ENCODE measurements at regions not wholly inside any gene's neighbourhood (a gene's known extent, or its start where the extent isn't known, plus 50 kb on each side); places are given as distances from the start of the nearest gene placed in this dataset.

GRCh38 chr17:72360386-72360940 is 239.6 kb downstream of the SOX9 start:
- no peak overlapping the region for H3K4me3 Mint-ChIP-seq
- H3K36me3 Mint-ChIP-seq: peaks cover 4% of the 10 kb centered on the region
- peaks cover 0 to 8% (median 5%) of the 10 kb centered on the region in 3 donors for H3K9me3 Mint-ChIP-seq
- H3K27ac Mint-ChIP-seq: no peak overlapping the region
- peaks cover 9% of the 10 kb centered on the region for H3K27me3 Mint-ChIP-seq
- no peaks in the 10 kb centered on the region for H3K4me1 Mint-ChIP-seq

DNA sequence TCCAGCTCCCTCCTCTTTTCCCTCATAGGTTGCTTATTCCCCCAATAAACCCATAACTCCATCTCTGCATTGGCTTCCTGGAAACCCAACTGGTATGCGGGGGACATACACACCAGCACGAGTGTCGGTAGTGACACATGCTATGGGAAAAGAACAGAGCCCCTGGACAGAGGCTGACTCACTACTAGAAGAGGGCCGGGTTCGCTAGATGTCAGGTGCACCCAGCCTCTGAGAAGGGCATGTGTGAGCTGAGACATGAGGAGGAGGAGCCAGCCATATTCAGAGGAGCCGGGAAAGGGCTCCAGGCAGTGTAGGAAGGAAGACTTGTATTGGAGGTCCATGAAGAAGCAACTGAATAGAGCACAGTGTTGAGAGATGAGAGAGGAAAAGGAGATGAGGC is 241.1 kb downstream of the SOX9 start:
- Mint-ChIP-seq H3K4me1 (no peaks in the 10 kb centered on the region), H3K27ac (no peak overlapping the region), H3K4me3 (no peak overlapping the region), H3K27me3 (peaks cover 7% of the 10 kb centered on the region), H3K9me3 (peaks cover 0 to 5% (median 0%) of the 10 kb centered on the region in 3 donors), H3K36me3 (peaks cover 4% of the 10 kb centered on the region)

GRCh38 chr17:72362376-72363088 is 241.7 kb downstream of the SOX9 start:
- Mint-ChIP-seq H3K27me3 (peaks cover 7% of the 10 kb centered on the region), H3K4me3 (no peak overlapping the region), H3K36me3 (peaks cover 4% of the 10 kb centered on the region), H3K4me1 (no peaks in the 10 kb centered on the region), H3K27ac (no peak overlapping the region), H3K9me3 (peaks cover 0 to 3% (median 0%) of the 10 kb centered on the region in 3 donors)

GRCh38 chr17:72363089-72363610 is 242.3 kb downstream of the SOX9 start:
- Mint-ChIP-seq H3K36me3 (peaks cover 4% of the 10 kb centered on the region), H3K9me3 (peaks cover 0 to 3% (median 0%) of the 10 kb centered on the region in 3 donors), H3K4me3 (no peak overlapping the region), H3K27me3 (peaks cover 7% of the 10 kb centered on the region), H3K27ac (no peak overlapping the region), H3K4me1 (no peaks in the 10 kb centered on the region)

GRCh38 chr17:72365857-72366414 is 245.1 kb downstream of the SOX9 start:
- Mint-ChIP-seq H3K4me3 (no peak overlapping the region), H3K4me1 (no peaks in the 10 kb centered on the region), H3K27ac (no peak overlapping the region), H3K9me3 (peaks cover 0 to 3% (median 0%) of the 10 kb centered on the region in 3 donors), H3K36me3 (peaks cover 4% of the 10 kb centered on the region), H3K27me3 (peaks cover 4% of the 10 kb centered on the region)

- peaks cover 1% of the 10 kb centered on the region for H3K27me3 Mint-ChIP-seq
- H3K4me1 Mint-ChIP-seq: no peaks in the 10 kb centered on the region
- H3K4me3 Mint-ChIP-seq: no peak overlapping the region
- peaks cover 4% of the 10 kb centered on the region for H3K36me3 Mint-ChIP-seq
- no peak overlapping the region for H3K27ac Mint-ChIP-seq
- peaks cover 0 to 3% (median 0%) of the 10 kb centered on the region in 3 donors for H3K9me3 Mint-ChIP-seq
Observed at GRCh38 chr17:72366626-72367025, 245.8 kb downstream of the SOX9 start.

- H3K27me3 Mint-ChIP-seq: peaks cover 1% of the 10 kb centered on the region
- no peak overlapping the region for H3K4me3 Mint-ChIP-seq
- no peaks in the 10 kb centered on the region for H3K36me3 Mint-ChIP-seq
- no peak overlapping the region for H3K27ac Mint-ChIP-seq
- no peaks in the 10 kb centered on the region for H3K4me1 Mint-ChIP-seq
- H3K9me3 Mint-ChIP-seq: no peaks in the 10 kb centered on the region
Observed at GRCh38 chr17:72368191-72368590, 247.4 kb downstream of the SOX9 start.

GRCh38 chr17:72369366-72369765 is 248.5 kb downstream of the SOX9 start:
- H3K27me3 Mint-ChIP-seq: peaks cover 1% of the 10 kb centered on the region
- no peak overlapping the region for H3K27ac Mint-ChIP-seq
- no peaks in the 10 kb centered on the region for H3K9me3 Mint-ChIP-seq
- no peak overlapping the region for H3K4me3 Mint-ChIP-seq
- no peaks in the 10 kb centered on the region for H3K4me1 Mint-ChIP-seq
- H3K36me3 Mint-ChIP-seq: no peaks in the 10 kb centered on the region

DNA sequence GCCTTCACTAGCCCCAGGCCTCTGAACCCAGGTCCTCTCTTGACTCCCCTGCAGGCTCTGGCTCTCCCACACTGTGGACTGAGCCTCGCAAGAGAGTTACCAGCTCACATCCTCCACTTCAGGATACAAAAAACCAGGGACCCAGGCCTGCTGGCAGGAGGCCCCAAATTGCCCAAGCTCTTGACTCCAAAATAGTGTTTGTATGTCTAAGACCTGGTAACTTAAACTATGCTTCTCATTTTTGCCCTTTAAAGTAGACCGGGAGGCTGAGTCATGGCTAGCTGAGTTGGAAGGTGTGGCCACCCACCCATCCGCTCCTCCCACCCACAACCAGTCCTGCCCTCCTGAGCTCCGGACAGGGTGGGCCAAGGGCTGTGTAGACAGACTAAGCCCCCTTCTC is 250.0 kb downstream of the SOX9 start:
- Mint-ChIP-seq H3K9me3 (no peaks in the 10 kb centered on the region), H3K4me3 (no peak overlapping the region), H3K4me1 (no peaks in the 10 kb centered on the region), H3K27me3 (no peaks in the 10 kb centered on the region), H3K36me3 (no peaks in the 10 kb centered on the region), H3K27ac (no peak overlapping the region)

DNA sequence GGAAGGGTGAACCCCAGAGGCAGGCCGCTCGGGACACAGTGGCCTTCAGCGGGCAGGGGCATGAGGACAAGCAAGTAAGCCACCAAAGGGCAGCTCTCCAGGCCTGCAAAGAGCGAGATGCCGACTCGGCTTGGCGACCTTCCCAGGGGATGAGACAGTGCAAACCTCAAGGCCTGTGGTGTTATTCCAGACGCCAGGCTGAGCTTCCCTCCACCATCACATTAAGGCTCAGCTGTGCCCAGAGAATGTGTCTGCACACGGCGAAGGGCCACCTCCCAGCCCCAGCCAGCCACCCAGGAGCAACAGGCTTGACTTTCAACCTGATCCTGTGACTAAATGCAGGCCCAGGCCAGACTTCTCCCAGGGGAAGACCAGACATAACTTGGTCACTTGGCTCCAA is 251.4 kb downstream of the SOX9 start:
- peaks cover 0 to 1% (median 0%) of the 10 kb centered on the region in 3 donors for H3K4me1 Mint-ChIP-seq
- H3K27me3 Mint-ChIP-seq: no peaks in the 10 kb centered on the region
- H3K36me3 Mint-ChIP-seq: no peaks in the 10 kb centered on the region
- peaks cover 0 to 4% (median 0%) of the 10 kb centered on the region in 3 donors for H3K9me3 Mint-ChIP-seq
- no peak overlapping the region for H3K4me3 Mint-ChIP-seq
- no peak overlapping the region for H3K27ac Mint-ChIP-seq

DNA sequence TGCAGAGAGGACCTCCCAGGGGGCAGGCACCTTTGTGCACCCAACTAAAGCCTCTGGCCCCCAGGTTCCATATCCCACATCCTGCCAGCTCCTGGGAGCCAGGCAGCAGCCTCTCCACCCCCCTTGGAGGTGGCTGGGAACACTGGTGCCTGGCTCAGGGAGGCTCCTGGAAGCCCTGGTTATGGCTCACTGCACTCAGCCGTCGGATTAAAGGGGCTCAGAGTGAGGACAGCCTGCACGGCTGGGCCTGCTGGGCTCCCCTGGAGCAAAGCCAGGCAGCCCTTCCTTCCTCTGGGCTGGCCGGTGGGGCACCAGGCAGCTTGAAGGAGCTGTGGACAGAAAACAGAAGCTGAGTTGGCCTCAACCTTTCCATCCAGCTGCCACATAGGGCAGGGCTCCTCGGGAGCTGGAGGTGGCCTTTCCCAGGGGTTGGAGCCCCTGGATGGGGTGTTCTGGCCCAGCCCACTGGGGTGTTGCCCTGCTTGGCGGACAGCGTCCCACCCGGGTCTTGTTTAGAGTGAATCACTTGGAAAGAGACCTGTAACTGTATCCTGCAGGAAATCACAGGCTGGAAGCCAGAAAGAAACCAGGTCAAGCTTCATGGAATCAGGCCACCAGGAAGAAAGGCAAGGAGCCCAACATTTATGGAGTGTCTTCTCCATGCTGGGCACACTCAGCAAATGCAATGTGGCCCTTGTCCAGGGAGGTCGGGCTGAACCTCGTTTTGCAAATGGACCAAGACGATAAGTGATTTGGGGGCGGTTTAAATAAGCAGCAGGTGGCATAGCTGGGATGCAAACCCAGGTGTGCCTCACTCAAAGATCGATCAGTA is 253.3 kb downstream of the SOX9 start:
- no peak overlapping the region for H3K27ac Mint-ChIP-seq
- no peak overlapping the region for H3K4me3 Mint-ChIP-seq
- H3K36me3 Mint-ChIP-seq: no peaks in the 10 kb centered on the region
- H3K27me3 Mint-ChIP-seq: no peaks in the 10 kb centered on the region
- peaks cover 0 to 1% (median 0%) of the 10 kb centered on the region in 3 donors for H3K4me1 Mint-ChIP-seq
- peaks cover 0 to 4% (median 2%) of the 10 kb centered on the region in 3 donors for H3K9me3 Mint-ChIP-seq

DNA sequence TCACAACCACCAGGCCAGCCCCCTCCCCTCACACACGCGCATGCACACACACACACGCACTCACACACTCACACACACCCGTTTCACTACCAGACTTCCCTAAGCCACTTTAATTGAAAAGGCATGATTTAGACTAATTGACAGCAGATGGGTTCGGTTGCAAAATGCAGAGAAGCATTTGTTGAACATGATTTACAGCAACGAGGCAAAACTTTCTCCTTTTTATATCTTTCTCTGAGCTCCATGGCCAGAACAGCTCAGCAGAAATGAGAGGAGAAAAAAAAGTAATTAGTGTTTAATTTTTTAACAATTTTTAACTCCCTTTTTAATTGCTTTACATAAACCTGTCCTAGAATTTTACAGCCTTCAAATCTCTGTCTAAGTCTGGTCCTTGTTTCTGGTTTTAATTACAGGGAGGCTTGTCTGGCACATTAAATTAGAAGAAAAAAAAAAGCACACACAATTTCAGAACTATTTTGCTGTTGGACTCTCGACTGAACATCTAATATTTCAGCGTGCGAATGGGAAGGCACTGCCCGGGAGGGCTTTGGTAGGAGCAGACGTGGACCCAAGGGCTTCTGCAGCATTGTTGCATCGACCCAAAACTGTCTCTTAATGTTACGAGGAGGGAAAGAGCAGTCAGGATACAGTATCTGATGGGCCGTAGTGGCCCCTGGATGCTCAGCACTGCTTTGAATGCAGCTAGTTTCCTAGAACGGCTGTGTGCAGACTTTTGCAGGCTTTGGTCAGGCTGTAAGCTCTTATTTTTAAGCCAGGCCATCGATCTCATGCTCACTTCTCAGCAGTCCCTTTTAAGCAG is 255.9 kb downstream of the SOX9 start:
- Mint-ChIP-seq H3K4me3 (no peak overlapping the region), H3K36me3 (no peaks in the 10 kb centered on the region), H3K9me3 (peaks cover 0 to 4% (median 2%) of the 10 kb centered on the region in 3 donors), H3K27ac (no peak overlapping the region), H3K4me1 (peaks cover 0 to 1% (median 0%) of the 10 kb centered on the region in 3 donors), H3K27me3 (no peaks in the 10 kb centered on the region)

- Mint-ChIP-seq H3K4me3 (no peak overlapping the region), H3K4me1 (peaks cover 0 to 1% (median 0%) of the 10 kb centered on the region in 3 donors), H3K27ac (no peak overlapping the region), H3K9me3 (peaks cover 0 to 4% (median 2%) of the 10 kb centered on the region in 3 donors), H3K36me3 (no peaks in the 10 kb centered on the region), H3K27me3 (peaks cover 3% of the 10 kb centered on the region)
Observed at GRCh38 chr17:72378414-72379390, 257.9 kb downstream of the SOX9 start.

Measured in IgD-negative memory B cell (primary cell).